ENCODE measurements at regions not wholly inside any gene's neighbourhood (a gene's known extent, or its start where the extent isn't known, plus 50 kb on each side); places are given as distances from the start of the nearest gene placed in this dataset.

- TF ChIP-seq ZNF609 (CRISPR knock-in tag; IDR thresholded peaks at IDR 0.05; ENCODE audit: borderline replicate concordance) (no peak), KAT2B (IDR thresholded peaks at IDR 0.05; ENCODE audit: low read depth, low read length) (no peak), YBX1 (IDR thresholded peaks at IDR 0.05) (no peak), MED1 (CRISPR knock-in tag; IDR thresholded peaks at IDR 0.05; ENCODE audit: borderline replicate concordance) (no peak), IRF1 (CRISPR knock-in tag; IDR thresholded peaks at IDR 0.05; ENCODE audit: borderline replicate concordance) (no peak), CBFA2T3 (IDR thresholded peaks at IDR 0.05) (peak; percentile 62), RBM25 (IDR thresholded peaks at IDR 0.05; ENCODE audit: low read depth, low read length, severe bottlenecking) (no peak), L3MBTL2 (IDR thresholded peaks at IDR 0.05) (peak; percentile 30; the same call in 1 of the 2 replicates), SMARCA4 (IDR thresholded peaks at IDR 0.05) (0 out of 2 replicates have a peak, but pooled peaks have one; percentile 29), ZNF668 (CRISPR knock-in tag; IDR thresholded peaks at IDR 0.05) (no peak), ZNF444 (CRISPR knock-in tag; IDR thresholded peaks at IDR 0.05) (no peak), CBX3 (IDR thresholded peaks at IDR 0.05; ENCODE audit: borderline replicate concordance in 1 of 2, low read length in 2 of 2) (no peak)
- TF ChIP-seq, protein P1, sequence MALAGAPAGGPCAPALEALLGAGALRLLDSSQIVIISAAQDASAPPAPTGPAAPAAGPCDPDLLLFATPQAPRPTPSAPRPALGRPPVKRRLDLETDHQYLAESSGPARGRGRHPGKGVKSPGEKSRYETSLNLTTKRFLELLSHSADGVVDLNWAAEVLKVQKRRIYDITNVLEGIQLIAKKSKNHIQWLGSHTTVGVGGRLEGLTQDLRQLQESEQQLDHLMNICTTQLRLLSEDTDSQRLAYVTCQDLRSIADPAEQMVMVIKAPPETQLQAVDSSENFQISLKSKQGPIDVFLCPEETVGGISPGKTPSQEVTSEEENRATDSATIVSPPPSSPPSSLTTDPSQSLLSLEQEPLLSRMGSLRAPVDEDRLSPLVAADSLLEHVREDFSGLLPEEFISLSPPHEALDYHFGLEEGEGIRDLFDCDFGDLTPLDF (CRISPR knock-in tag; IDR thresholded peaks at IDR 0.05), result no peak
- TF ChIP-seq, protein P2, sequence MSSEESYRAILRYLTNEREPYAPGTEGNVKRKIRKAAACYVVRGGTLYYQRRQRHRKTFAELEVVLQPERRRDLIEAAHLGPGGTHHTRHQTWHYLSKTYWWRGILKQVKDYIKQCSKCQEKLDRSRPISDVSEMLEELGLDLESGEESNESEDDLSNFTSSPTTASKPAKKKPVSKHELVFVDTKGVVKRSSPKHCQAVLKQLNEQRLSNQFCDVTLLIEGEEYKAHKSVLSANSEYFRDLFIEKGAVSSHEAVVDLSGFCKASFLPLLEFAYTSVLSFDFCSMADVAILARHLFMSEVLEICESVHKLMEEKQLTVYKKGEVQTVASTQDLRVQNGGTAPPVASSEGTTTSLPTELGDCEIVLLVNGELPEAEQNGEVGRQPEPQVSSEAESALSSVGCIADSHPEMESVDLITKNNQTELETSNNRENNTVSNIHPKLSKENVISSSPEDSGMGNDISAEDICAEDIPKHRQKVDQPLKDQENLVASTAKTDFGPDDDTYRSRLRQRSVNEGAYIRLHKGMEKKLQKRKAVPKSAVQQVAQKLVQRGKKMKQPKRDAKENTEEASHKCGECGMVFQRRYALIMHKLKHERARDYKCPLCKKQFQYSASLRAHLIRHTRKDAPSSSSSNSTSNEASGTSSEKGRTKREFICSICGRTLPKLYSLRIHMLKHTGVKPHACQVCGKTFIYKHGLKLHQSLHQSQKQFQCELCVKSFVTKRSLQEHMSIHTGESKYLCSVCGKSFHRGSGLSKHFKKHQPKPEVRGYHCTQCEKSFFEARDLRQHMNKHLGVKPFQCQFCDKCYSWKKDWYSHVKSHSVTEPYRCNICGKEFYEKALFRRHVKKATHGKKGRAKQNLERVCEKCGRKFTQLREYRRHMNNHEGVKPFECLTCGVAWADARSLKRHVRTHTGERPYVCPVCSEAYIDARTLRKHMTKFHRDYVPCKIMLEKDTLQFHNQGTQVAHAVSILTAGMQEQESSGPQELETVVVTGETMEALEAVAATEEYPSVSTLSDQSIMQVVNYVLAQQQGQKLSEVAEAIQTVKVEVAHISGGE (CRISPR knock-in tag; IDR thresholded peaks at IDR 0.05), result no peak
These were observed 314.8 kb downstream of the QKI start (continued) for GRCh38 chr6:163729127-163729872.

Measured in K562 (cell line).